NB4 (cell line): ENCODE measurements at regions not wholly inside any gene's neighbourhood (a gene's known extent, or its start where the extent isn't known, plus 50 kb on each side); places are given as distances from the start of the nearest gene placed in this dataset.

Experiments used
- MYC ChIP-seq: IDR thresholded peaks from 2 replicates; pipeline ENCODE4 v1.6.1; 2011; ENCODE audit warnings: low read depth, low read length
- POLR2A ChIP-seq: IDR thresholded peaks from 2 replicates; pipeline ENCODE4 v1.6.1; 2011; ENCODE audit warnings: mild to moderate bottlenecking; ENCODE audit not compliant: insufficient read length; ENCODE audit errors: extremely low read depth
- TF ChIP-seq, protein P1 (sequence below): IDR thresholded peaks from one replicate; pipeline ENCODE4 v1.5.1; 2012; ENCODE audit warnings: low read depth, low read length
- TF ChIP-seq, protein P2 (sequence below): IDR thresholded peaks from 2 replicates; pipeline ENCODE4 v1.6.1; 2011; ENCODE audit warnings: low read depth, low read length

GRCh38 chr4:41329361-41329760, 72.6 kb downstream of the UCHL1 start:
- TF ChIP-seq, protein P1, sequence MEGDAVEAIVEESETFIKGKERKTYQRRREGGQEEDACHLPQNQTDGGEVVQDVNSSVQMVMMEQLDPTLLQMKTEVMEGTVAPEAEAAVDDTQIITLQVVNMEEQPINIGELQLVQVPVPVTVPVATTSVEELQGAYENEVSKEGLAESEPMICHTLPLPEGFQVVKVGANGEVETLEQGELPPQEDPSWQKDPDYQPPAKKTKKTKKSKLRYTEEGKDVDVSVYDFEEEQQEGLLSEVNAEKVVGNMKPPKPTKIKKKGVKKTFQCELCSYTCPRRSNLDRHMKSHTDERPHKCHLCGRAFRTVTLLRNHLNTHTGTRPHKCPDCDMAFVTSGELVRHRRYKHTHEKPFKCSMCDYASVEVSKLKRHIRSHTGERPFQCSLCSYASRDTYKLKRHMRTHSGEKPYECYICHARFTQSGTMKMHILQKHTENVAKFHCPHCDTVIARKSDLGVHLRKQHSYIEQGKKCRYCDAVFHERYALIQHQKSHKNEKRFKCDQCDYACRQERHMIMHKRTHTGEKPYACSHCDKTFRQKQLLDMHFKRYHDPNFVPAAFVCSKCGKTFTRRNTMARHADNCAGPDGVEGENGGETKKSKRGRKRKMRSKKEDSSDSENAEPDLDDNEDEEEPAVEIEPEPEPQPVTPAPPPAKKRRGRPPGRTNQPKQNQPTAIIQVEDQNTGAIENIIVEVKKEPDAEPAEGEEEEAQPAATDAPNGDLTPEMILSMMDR = no peak
- TF ChIP-seq POLR2A (no peak), MYC (no peak)
- TF ChIP-seq, protein P2, sequence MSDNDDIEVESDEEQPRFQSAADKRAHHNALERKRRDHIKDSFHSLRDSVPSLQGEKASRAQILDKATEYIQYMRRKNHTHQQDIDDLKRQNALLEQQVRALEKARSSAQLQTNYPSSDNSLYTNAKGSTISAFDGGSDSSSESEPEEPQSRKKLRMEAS = no peak
